HCT116 (cell line): ENCODE measurements at regions not wholly inside any gene's neighbourhood (a gene's known extent, or its start where the extent isn't known, plus 50 kb on each side); places are given as distances from the start of the nearest gene placed in this dataset.

Source experiments
- CBX3 ChIP-seq: IDR thresholded peaks from 2 replicates; pipeline ENCODE4 v1.6.1; 2012; ENCODE audit warnings: low read depth
- EZH2 ChIP-seq: fragments of 200-600 bp; sonication (generic); IDR thresholded peaks from 2 replicates; pipeline ENCODE4 v1.6.1; 2017; ENCODE audit warnings: antibody characterized with exemption, mixed run types
- EZH2phosphoT487 ChIP-seq: fragments of 200-600 bp; IDR thresholded peaks from 2 replicates; pipeline ENCODE4 v1.6.1; 2018; ENCODE audit warnings: antibody characterized with exemption, borderline replicate concordance
- POLR2A ChIP-seq: IDR thresholded peaks from 2 replicates; pipeline ENCODE4 v1.7.0; 2011; ENCODE audit warnings: borderline replicate concordance; ENCODE audit not compliant: insufficient read depth, insufficient read length; ENCODE audit errors: extremely low read depth
- SRF ChIP-seq: IDR thresholded peaks from 2 replicates; pipeline ENCODE4 v1.6.1; 2012; ENCODE audit warnings: low read depth
- TCF7L2 ChIP-seq: IDR thresholded peaks from 2 replicates; pipeline ENCODE4 v1.7.0; 2011; ENCODE audit warnings: borderline replicate concordance, inconsistent platforms; ENCODE audit not compliant: insufficient read depth, insufficient read length; ENCODE audit errors: extremely low read depth
- YY1 ChIP-seq: IDR thresholded peaks from 2 replicates; pipeline ENCODE4 v1.6.1; 2011; ENCODE audit warnings: low read length, low read depth, moderate library complexity, mild to moderate bottlenecking; ENCODE audit not compliant: insufficient replicate concordance; ENCODE audit errors: extremely low read depth
- ZNF274 ChIP-seq: fragments of 200-500 bp; sonication (Bioruptor generic); IDR thresholded peaks from 2 replicates; pipeline ENCODE4 v1.6.1; 2014; ENCODE audit warnings: mild to moderate bottlenecking, low read depth, low read length, inconsistent platforms
- TF ChIP-seq, protein P1 (sequence below), 3 experiments: fragments of 200-600 bp in 1 of 3; sonication (generic) in 1 of 3; IDR thresholded peaks in 2 of 3; conservative IDR thresholded peaks in 1 of 3; 2 replicates each; pipeline ENCODE4 v1.5.1; 2012 to 2017; ENCODE audit warnings: low read depth in 2 of 3, low read length in 2 of 3, antibody characterized with exemption in 1 of 3, borderline replicate concordance in 1 of 3, control low read depth in 1 of 3, mild to moderate bottlenecking in 1 of 3, mixed read lengths in 1 of 3, mixed run types in 1 of 3, moderate library complexity in 1 of 3; ENCODE audit not compliant: insufficient read depth in 1 of 3
- TF ChIP-seq, protein P2 (sequence below): IDR thresholded peaks from 2 replicates; pipeline ENCODE4 v1.6.1; 2012

DNA sequence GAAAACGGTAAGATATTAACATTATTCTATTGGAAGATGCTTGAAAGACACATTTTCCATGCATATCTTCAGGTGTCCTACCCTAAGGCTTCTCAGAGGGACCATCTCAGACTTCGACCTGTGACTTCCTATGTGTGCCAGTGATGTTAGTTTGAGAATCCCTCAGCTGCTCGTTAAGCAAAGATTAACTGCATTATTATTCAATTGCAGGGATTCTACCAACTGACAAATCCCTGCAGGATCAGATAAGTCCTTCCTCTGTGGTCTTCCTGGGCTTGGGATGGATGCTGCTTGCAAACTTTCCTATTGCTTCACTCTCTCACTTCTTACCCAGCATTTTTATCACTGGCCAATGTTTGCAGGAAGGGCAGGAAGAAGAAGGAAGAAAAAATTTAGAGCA lies 83.0 kb upstream of the PPARGC1A start:
- TF ChIP-seq, protein P1, sequence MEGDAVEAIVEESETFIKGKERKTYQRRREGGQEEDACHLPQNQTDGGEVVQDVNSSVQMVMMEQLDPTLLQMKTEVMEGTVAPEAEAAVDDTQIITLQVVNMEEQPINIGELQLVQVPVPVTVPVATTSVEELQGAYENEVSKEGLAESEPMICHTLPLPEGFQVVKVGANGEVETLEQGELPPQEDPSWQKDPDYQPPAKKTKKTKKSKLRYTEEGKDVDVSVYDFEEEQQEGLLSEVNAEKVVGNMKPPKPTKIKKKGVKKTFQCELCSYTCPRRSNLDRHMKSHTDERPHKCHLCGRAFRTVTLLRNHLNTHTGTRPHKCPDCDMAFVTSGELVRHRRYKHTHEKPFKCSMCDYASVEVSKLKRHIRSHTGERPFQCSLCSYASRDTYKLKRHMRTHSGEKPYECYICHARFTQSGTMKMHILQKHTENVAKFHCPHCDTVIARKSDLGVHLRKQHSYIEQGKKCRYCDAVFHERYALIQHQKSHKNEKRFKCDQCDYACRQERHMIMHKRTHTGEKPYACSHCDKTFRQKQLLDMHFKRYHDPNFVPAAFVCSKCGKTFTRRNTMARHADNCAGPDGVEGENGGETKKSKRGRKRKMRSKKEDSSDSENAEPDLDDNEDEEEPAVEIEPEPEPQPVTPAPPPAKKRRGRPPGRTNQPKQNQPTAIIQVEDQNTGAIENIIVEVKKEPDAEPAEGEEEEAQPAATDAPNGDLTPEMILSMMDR (IDR thresholded peaks at IDR 0.05 in 2 of 3, conservative IDR thresholded peaks at IDR 0.05 in 1 of 3; ENCODE audit: borderline replicate concordance in 1 of 3, insufficient read depth in 1 of 3, low read depth in 2 of 3, low read length in 2 of 3) = no peak
- no peak for TF ChIP-seq POLR2A
- TF ChIP-seq YY1 = no peak
- TF ChIP-seq EZH2phosphoT487 = no peak
- no peak for TF ChIP-seq ZNF274
- no peak for TF ChIP-seq EZH2
- TF ChIP-seq, protein P2, sequence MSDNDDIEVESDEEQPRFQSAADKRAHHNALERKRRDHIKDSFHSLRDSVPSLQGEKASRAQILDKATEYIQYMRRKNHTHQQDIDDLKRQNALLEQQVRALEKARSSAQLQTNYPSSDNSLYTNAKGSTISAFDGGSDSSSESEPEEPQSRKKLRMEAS = no peak
- TF ChIP-seq SRF = no peak
- TF ChIP-seq CBX3 = no peak
- no peak for TF ChIP-seq TCF7L2
